Panc1 (cell line): ENCODE measurements at regions not wholly inside any gene's neighbourhood (a gene's known extent, or its start where the extent isn't known, plus 50 kb on each side); places are given as distances from the start of the nearest gene placed in this dataset.
"Not testable (repeated sequence)": the region's sequence is repeated elsewhere in the genome, so short reads cannot be mapped to it uniquely, and the experiment has no call there.

ENCODE experiments used
- POLR2AphosphoS5 ChIP-seq: IDR thresholded peaks from 2 replicates; pipeline ENCODE4 v1.6.1; 2012; ENCODE audit warnings: mild to moderate bottlenecking, low read depth, low read length, moderate library complexity
- SIN3A ChIP-seq: IDR thresholded peaks from 2 replicates; pipeline ENCODE4 v1.6.1; 2012; ENCODE audit warnings: low read depth, mild to moderate bottlenecking, low read length, moderate library complexity, borderline replicate concordance; ENCODE audit not compliant: insufficient read depth
- TCF7L2 ChIP-seq: IDR thresholded peaks from 2 replicates; pipeline ENCODE4 v1.6.1; 2011; ENCODE audit warnings: mild to moderate bottlenecking, low read depth, low read length, inconsistent platforms
- TF ChIP-seq, protein P1 (sequence below): fragments of 450-650 bp; IDR thresholded peaks from 2 replicates; pipeline ENCODE4 v1.5.1; 2017; ENCODE audit warnings: mild to moderate bottlenecking

DNA sequence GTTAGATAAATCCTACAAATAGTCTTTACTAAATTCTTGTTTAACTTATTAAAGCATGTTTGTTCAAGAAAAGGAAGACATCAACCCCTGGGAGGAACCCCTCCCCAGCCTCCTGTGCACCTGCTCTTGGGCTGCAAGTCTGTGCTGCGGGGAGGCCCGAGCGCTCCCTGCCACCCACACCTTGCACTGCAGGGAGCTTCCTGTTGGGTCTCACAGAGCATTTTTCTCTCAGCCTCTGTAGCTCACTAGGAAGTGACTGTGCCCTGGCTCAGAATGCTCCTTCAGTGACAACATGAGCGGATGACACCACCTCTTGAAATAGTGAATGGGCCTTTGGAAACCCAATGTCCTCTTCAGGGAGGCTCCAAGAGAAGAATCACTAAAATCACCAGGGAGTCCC is 81.1 kb downstream of the OR4M2 start:
- TF ChIP-seq, protein P1, sequence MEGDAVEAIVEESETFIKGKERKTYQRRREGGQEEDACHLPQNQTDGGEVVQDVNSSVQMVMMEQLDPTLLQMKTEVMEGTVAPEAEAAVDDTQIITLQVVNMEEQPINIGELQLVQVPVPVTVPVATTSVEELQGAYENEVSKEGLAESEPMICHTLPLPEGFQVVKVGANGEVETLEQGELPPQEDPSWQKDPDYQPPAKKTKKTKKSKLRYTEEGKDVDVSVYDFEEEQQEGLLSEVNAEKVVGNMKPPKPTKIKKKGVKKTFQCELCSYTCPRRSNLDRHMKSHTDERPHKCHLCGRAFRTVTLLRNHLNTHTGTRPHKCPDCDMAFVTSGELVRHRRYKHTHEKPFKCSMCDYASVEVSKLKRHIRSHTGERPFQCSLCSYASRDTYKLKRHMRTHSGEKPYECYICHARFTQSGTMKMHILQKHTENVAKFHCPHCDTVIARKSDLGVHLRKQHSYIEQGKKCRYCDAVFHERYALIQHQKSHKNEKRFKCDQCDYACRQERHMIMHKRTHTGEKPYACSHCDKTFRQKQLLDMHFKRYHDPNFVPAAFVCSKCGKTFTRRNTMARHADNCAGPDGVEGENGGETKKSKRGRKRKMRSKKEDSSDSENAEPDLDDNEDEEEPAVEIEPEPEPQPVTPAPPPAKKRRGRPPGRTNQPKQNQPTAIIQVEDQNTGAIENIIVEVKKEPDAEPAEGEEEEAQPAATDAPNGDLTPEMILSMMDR, result not testable (repeated sequence)
- not testable (repeated sequence) for TF ChIP-seq TCF7L2, SIN3A, POLR2AphosphoS5
